ENCODE measurements at regions not wholly inside any gene's neighbourhood (a gene's known extent, or its start where the extent isn't known, plus 50 kb on each side); places are given as distances from the start of the nearest gene placed in this dataset.

- ChIA-PET POLR2A (no interaction called here), CTCF (no interaction called here)
- in situ Hi-C loops (cut with HindIII; ENCODE audit: low pct_unique_long_range_greater_than_20kb, low sequenced_read_pairs) = no loop called here
- BruUV-seq (replicated peaks) = no TSS peak
- Histone ChIP-seq H3K4me3 (ENCODE audit: low read depth in 2 of 2, low read length in 2 of 2) (no peak overlapping the region), H3K27ac (ENCODE audit: low read length) (no peak overlapping the region), H3K9me3 (ENCODE audit: control insufficient read depth, insufficient read depth, low read depth, low read length) (no peaks in the 10 kb centered on the region), H3K27me3 (ENCODE audit: control insufficient read depth, insufficient read depth, low read length) (no peaks in the 10 kb centered on the region), H3K36me3 (ENCODE audit: control insufficient read depth, insufficient read depth, low read length) (no peaks in the 10 kb centered on the region), H3K4me1 (ENCODE audit: control insufficient read depth, insufficient read depth, low read length) (no peaks in the 10 kb centered on the region)
- DNase-seq (ENCODE audit: low read depth, low spot score) = no peak
- ATAC-seq = no peak
- TF ChIP-seq TCF7L2 (IDR thresholded peaks at IDR 0.05; ENCODE audit: low read depth, low read length) (no peak), POLR2AphosphoS5 (IDR thresholded peaks at IDR 0.05; ENCODE audit: low read depth, low read length) (no peak), SIN3A (IDR thresholded peaks at IDR 0.05; ENCODE audit: borderline replicate concordance, insufficient read depth, low read depth, low read length) (no peak)
- TF ChIP-seq, protein P1, sequence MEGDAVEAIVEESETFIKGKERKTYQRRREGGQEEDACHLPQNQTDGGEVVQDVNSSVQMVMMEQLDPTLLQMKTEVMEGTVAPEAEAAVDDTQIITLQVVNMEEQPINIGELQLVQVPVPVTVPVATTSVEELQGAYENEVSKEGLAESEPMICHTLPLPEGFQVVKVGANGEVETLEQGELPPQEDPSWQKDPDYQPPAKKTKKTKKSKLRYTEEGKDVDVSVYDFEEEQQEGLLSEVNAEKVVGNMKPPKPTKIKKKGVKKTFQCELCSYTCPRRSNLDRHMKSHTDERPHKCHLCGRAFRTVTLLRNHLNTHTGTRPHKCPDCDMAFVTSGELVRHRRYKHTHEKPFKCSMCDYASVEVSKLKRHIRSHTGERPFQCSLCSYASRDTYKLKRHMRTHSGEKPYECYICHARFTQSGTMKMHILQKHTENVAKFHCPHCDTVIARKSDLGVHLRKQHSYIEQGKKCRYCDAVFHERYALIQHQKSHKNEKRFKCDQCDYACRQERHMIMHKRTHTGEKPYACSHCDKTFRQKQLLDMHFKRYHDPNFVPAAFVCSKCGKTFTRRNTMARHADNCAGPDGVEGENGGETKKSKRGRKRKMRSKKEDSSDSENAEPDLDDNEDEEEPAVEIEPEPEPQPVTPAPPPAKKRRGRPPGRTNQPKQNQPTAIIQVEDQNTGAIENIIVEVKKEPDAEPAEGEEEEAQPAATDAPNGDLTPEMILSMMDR (IDR thresholded peaks at IDR 0.05) = no peak
- TF ChIP-seq, protein P2, sequence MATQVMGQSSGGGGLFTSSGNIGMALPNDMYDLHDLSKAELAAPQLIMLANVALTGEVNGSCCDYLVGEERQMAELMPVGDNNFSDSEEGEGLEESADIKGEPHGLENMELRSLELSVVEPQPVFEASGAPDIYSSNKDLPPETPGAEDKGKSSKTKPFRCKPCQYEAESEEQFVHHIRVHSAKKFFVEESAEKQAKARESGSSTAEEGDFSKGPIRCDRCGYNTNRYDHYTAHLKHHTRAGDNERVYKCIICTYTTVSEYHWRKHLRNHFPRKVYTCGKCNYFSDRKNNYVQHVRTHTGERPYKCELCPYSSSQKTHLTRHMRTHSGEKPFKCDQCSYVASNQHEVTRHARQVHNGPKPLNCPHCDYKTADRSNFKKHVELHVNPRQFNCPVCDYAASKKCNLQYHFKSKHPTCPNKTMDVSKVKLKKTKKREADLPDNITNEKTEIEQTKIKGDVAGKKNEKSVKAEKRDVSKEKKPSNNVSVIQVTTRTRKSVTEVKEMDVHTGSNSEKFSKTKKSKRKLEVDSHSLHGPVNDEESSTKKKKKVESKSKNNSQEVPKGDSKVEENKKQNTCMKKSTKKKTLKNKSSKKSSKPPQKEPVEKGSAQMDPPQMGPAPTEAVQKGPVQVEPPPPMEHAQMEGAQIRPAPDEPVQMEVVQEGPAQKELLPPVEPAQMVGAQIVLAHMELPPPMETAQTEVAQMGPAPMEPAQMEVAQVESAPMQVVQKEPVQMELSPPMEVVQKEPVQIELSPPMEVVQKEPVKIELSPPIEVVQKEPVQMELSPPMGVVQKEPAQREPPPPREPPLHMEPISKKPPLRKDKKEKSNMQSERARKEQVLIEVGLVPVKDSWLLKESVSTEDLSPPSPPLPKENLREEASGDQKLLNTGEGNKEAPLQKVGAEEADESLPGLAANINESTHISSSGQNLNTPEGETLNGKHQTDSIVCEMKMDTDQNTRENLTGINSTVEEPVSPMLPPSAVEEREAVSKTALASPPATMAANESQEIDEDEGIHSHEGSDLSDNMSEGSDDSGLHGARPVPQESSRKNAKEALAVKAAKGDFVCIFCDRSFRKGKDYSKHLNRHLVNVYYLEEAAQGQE (IDR thresholded peaks at IDR 0.05; ENCODE audit: insufficient read depth in 1 of 2, low read depth in 2 of 2, low read length in 1 of 2) = no peak
- intact Hi-C loops (cut with micrococcal nuclease; ENCODE audit: unreplicated experiment) = no loop called here
Measured at GRCh38 chr15:87408902-87409301, 847.6 kb downstream of the NTRK3 start.

- H3K9me3 ChIP-seq (ENCODE audit: control insufficient read depth, insufficient read depth, low read depth, low read length) = peaks cover 5% of the 10 kb centered on the region; the same call in 1 of the 2 replicates
- intact Hi-C loops (cut with micrococcal nuclease; ENCODE audit: unreplicated experiment) = no loop called here
- BruUV-seq (replicated peaks) = no TSS peak
- H3K4me1 ChIP-seq (ENCODE audit: control insufficient read depth, insufficient read depth, low read length) = no peaks in the 10 kb centered on the region
- in situ Hi-C loops (cut with HindIII; ENCODE audit: low pct_unique_long_range_greater_than_20kb, low sequenced_read_pairs) = no loop called here
- DNase-seq (ENCODE audit: low read depth, low spot score) (no peak), ATAC-seq (no peak)
- H3K27ac ChIP-seq (ENCODE audit: low read length) = no peak overlapping the region
- POLR2A ChIA-PET = no interaction called here
- CTCF ChIA-PET = no interaction called here
- no peaks in the 10 kb centered on the region for H3K27me3 ChIP-seq (ENCODE audit: control insufficient read depth, insufficient read depth, low read length)
- no peak overlapping the region for H3K4me3 ChIP-seq (ENCODE audit: low read depth in 2 of 2, low read length in 2 of 2)
- H3K36me3 ChIP-seq (ENCODE audit: control insufficient read depth, insufficient read depth, low read length) = no peaks in the 10 kb centered on the region
- TF ChIP-seq, protein P1 (IDR thresholded peaks at IDR 0.05) = no peak
- TF ChIP-seq, protein P2 (IDR thresholded peaks at IDR 0.05; ENCODE audit: insufficient read depth in 1 of 2, low read depth in 2 of 2, low read length in 1 of 2) = no peak
- TF ChIP-seq POLR2AphosphoS5 (IDR thresholded peaks at IDR 0.05; ENCODE audit: low read depth, low read length) (no peak), TCF7L2 (IDR thresholded peaks at IDR 0.05; ENCODE audit: low read depth, low read length) (no peak), SIN3A (IDR thresholded peaks at IDR 0.05; ENCODE audit: borderline replicate concordance, insufficient read depth, low read depth, low read length) (no peak)
Measured at GRCh38 chr15:87403973-87404372, 852.6 kb downstream of the NTRK3 start.
